Thoracic aorta (tissue), 2 donors: ENCODE measurements at regions not wholly inside any gene's neighbourhood (a gene's known extent, or its start where the extent isn't known, plus 50 kb on each side); places are given as distances from the start of the nearest gene placed in this dataset.
A peak's percentile ranks its signal among the peaks of the same experiment; 100 is the strongest.

Source experiments
- ATAC-seq: fragments of 150-250 bp; one replicate; pipeline ENCODE4 v1.8.0; 2017; ENCODE audit warnings: low read depth; ENCODE audit not compliant: insufficient number of reproducible peaks, low FRiP score
- DNase-seq: peaks from one replicate; pipeline ENCODE4 v3.0.0-alpha.2; 2020; ENCODE audit warnings: low spot score
- H3K27ac ChIP-seq, 2 donors: fragments of 200-600 bp; sonication (generic); 1 replicate in 1 of 2; 2 replicates in 1 of 2; pipeline ENCODE4 v1.5.1; 2016; ENCODE audit warnings: mild to moderate bottlenecking in 2 of 2, moderate library complexity in 2 of 2
- H3K27me3 ChIP-seq: fragments of 200-600 bp; sonication (generic); replicated peaks from 2 replicates; pipeline ENCODE4 v1.6.0; 2016; ENCODE audit warnings: mild to moderate bottlenecking; ENCODE audit not compliant: insufficient read depth
- H3K36me3 ChIP-seq: fragments of 200-600 bp; sonication (generic); one replicate; pipeline ENCODE4 v1.5.1; 2016
- H3K4me1 ChIP-seq, 2 donors: fragments of 200-600 bp; sonication (generic); 1 replicate in 1 of 2; 2 replicates in 1 of 2; pipeline versions ENCODE4 v1.5.1 to v1.6.0; 2016; ENCODE audit warnings: low read depth in 2 of 2, mild to moderate bottlenecking in 1 of 2; ENCODE audit not compliant: control insufficient read depth in 1 of 2
- H3K4me3 ChIP-seq: fragments of 200-600 bp; sonication (generic); 2 replicates; pipeline ENCODE4 v1.5.1; 2016; ENCODE audit warnings: mild to moderate bottlenecking
- H3K9me3 ChIP-seq: fragments of 200-600 bp; sonication (generic); 2 replicates; pipeline ENCODE4 v1.5.1; 2016
- CTCF ChIP-seq: fragments of 200-600 bp; sonication (generic); IDR thresholded peaks from one replicate; pipeline ENCODE4 v1.5.1; 2019; ENCODE audit warnings: antibody characterized with exemption

- Histone ChIP-seq H3K4me1 (peaks cover 0 to 3% of the 10 kb centered on the region in 2 donors), H3K4me3 (no peak overlapping the region), H3K27me3 (no peaks in the 10 kb centered on the region), H3K27ac (no peak overlapping the region), H3K36me3 (no peaks in the 10 kb centered on the region), H3K9me3 (no peaks in the 10 kb centered on the region)
- TF ChIP-seq CTCF, result no peak
- ATAC-seq (no peak), DNase-seq (no peak)
Measured at GRCh38 chr10:10855151-10855581, 162.5 kb upstream of the CELF2 start.

- Histone ChIP-seq H3K36me3 (no peaks in the 10 kb centered on the region), H3K27ac (no peak overlapping the region), H3K4me1 (no peaks in the 10 kb centered on the region), H3K27me3 (no peaks in the 10 kb centered on the region), H3K4me3 (no peak overlapping the region), H3K9me3 (no peaks in the 10 kb centered on the region)
- no peak for TF ChIP-seq CTCF
- DNase-seq (no peak), ATAC-seq (no peak)
Measured at GRCh38 chr10:10860455-10860976, 157.2 kb upstream of the CELF2 start.

DNA sequence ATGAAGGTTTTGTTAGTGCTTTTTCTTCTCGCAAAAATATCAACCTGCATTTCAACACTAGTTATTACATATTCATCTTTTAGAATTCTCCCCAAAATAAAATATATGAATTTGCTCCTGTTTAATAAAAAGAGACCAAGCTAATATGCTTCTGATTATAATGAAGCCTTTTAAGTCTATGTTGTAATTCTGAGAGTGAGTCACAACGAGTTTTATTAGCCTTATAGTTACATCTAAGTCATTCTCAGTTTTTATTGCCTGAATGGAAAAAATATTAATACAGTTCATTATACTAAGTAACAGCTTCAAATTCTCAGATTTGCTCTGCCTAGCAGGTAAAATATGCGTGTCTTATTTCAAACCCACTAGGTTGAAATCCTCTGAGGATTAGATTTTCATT, 152.4 kb upstream of the CELF2 start:
- no peak for TF ChIP-seq CTCF
- Histone ChIP-seq H3K4me1 (no peaks in the 10 kb centered on the region), H3K9me3 (no peaks in the 10 kb centered on the region), H3K36me3 (no peaks in the 10 kb centered on the region), H3K27ac (no peak overlapping the region), H3K27me3 (no peaks in the 10 kb centered on the region), H3K4me3 (no peak overlapping the region)
- ATAC-seq (no peak), DNase-seq (no peak)

DNA sequence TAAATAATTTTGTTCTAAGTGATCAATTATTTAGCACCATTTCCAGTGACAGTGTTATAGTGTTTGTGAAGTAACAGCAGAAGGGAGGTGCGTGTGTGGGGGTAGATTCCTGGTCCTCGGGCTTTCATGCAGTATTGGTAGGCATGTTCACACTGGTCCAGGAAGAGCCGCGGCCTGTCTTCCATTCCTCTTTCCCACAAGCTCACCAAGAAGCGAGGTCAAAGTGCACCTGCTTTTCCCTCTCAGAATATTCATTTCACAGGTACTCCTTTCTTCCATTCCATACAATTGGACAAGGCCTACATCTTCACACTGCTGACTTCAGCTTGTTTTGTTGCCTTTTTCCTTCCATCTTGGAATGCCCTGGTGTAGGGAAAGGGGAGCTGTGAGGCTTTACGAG, 151.8 kb upstream of the CELF2 start:
- H3K27ac ChIP-seq, result no peak overlapping the region
- H3K36me3 ChIP-seq, result no peaks in the 10 kb centered on the region
- DNase-seq, result no peak
- ATAC-seq, result no peak
- no peak overlapping the region for H3K4me3 ChIP-seq
- no peak for TF ChIP-seq CTCF
- peaks cover 0 to 2% of the 10 kb centered on the region in 2 donors for H3K4me1 ChIP-seq
- no peaks in the 10 kb centered on the region for H3K9me3 ChIP-seq
- no peaks in the 10 kb centered on the region for H3K27me3 ChIP-seq

DNA sequence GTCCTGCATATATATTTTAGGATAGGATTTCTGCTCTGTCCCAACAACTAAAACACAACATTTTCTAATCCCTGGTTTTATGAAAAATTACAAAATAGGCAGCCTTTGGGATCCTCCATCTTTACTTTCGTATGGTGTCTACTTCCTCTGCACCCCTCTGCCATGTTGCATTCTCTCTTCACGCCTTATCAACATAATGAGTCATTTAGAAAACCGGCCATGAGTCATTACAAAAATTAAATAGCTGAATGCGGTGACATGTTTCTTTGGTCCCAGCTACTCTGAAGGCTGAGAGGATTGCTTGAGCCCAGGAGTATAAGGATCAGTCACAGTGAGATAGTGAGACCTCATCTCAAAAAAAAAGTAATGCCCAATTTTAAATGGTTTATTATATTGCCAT, 148.1 kb upstream of the CELF2 start:
- no peak overlapping the region for H3K4me3 ChIP-seq
- peak overlapping the region in 1 of 2 donors; percentile 74 for H3K27ac ChIP-seq
- no peak for TF ChIP-seq CTCF
- ATAC-seq (peak; percentile 14), DNase-seq (no peak)
- H3K9me3 ChIP-seq, result no peaks in the 10 kb centered on the region
- H3K4me1 ChIP-seq, result peaks cover 16 to 31% of the 10 kb centered on the region in 2 donors
- no peaks in the 10 kb centered on the region for H3K36me3 ChIP-seq
- H3K27me3 ChIP-seq, result no peaks in the 10 kb centered on the region
